Smooth muscle cell (in vitro differentiated cells): ENCODE measurements at regions not wholly inside any gene's neighbourhood (a gene's known extent, or its start where the extent isn't known, plus 50 kb on each side); places are given as distances from the start of the nearest gene placed in this dataset.

Experiments used
- DNase-seq: peaks from one replicate; lab custom pipeline; 2025; ENCODE audit not compliant: unreplicated experiment; lab: John Stamatoyannopoulos, UW
- H2AFZ ChIP-seq: fragments of 200-600 bp; sonication (generic); 2 replicates; pipeline ENCODE4 v1.6.0; 2016; ENCODE audit warnings: antibody characterized with exemption, low read depth, mild to moderate bottlenecking
- H3F3A ChIP-seq: fragments of 200-600 bp; sonication (generic); 2 replicates; pipeline ENCODE4 v1.6.0; 2017; ENCODE audit warnings: antibody characterized with exemption, low read depth
- H3K27ac ChIP-seq: fragments of 200-600 bp; sonication (generic); 2 replicates; pipeline ENCODE4 v1.5.1; 2016; ENCODE audit warnings: low read depth, mild to moderate bottlenecking
- H3K27me3 ChIP-seq: fragments of 200-600 bp; sonication (generic); 2 replicates; pipeline ENCODE4 v1.6.1; 2016; ENCODE audit warnings: low read depth, mild to moderate bottlenecking
- H3K36me3 ChIP-seq: fragments of 200-600 bp; sonication (generic); 2 replicates; pipeline ENCODE4 v1.5.1; 2016; ENCODE audit warnings: low read depth
- H3K4me1 ChIP-seq: fragments of 200-600 bp; sonication (generic); 2 replicates; pipeline ENCODE4 v1.5.1; 2016; ENCODE audit warnings: low read depth
- H3K4me2 ChIP-seq: fragments of 200-600 bp; sonication (generic); 2 replicates; pipeline ENCODE4 v1.6.0; 2016; ENCODE audit warnings: mild to moderate bottlenecking
- H3K4me3 ChIP-seq: fragments of 200-600 bp; sonication (generic); 2 replicates; pipeline ENCODE4 v1.5.1; 2016; ENCODE audit warnings: mild to moderate bottlenecking
- H3K79me2 ChIP-seq: fragments of 200-600 bp; sonication (generic); 2 replicates; pipeline ENCODE4 v1.6.0; 2016; ENCODE audit warnings: low read depth, mild to moderate bottlenecking
- H3K9ac ChIP-seq: fragments of 200-600 bp; sonication (generic); 2 replicates; pipeline ENCODE4 v1.6.0; 2016; ENCODE audit warnings: low read depth
- H3K9me3 ChIP-seq: fragments of 200-600 bp; sonication (generic); replicated peaks from 2 replicates; pipeline ENCODE4 v1.5.1; 2016; ENCODE audit warnings: low read depth
- H4K20me1 ChIP-seq: fragments of 200-600 bp; sonication (generic); 2 replicates; pipeline ENCODE4 v1.6.0; 2016; ENCODE audit warnings: low read depth
- CTCF ChIP-seq: fragments of 200-600 bp; sonication (generic); IDR thresholded peaks from 2 replicates; pipeline ENCODE4 v1.5.1; 2017; ENCODE audit warnings: borderline replicate concordance, mild to moderate bottlenecking, antibody characterized with exemption; ENCODE audit not compliant: insufficient read depth, poor library complexity, severe bottlenecking
- WGBS: methylation state at CpG from one replicate; pipeline ENCODE4 v1.1.7; 2016; ENCODE audit warnings: low lambda C conversion rate; 5-methylcytosine and 5-hydroxymethylcytosine counted together

GRCh38 chr1:199629624-199630023, 397.9 kb upstream of the NR5A2 start:
- H3F3A ChIP-seq: no peaks in the 10 kb centered on the region
- 87% methylated on average over 4 of the region's 4 CpGs for WGBS
- DNase-seq: no peak
- no peak overlapping the region for H3K4me2 ChIP-seq
- H3K9me3 ChIP-seq: no peaks in the 10 kb centered on the region
- no peak overlapping the region for H3K27ac ChIP-seq
- H3K4me1 ChIP-seq: no peaks in the 10 kb centered on the region
- no peak for TF ChIP-seq CTCF
- H4K20me1 ChIP-seq: no peaks in the 10 kb centered on the region
- no peak overlapping the region for H3K9ac ChIP-seq
- no peaks in the 10 kb centered on the region for H3K79me2 ChIP-seq
- H2AFZ ChIP-seq: no peak overlapping the region
- no peak overlapping the region for H3K4me3 ChIP-seq
- no peaks in the 10 kb centered on the region for H3K27me3 ChIP-seq
- no peaks in the 10 kb centered on the region for H3K36me3 ChIP-seq

- no peak for DNase-seq
- no peaks in the 10 kb centered on the region for H3K9me3 ChIP-seq
- H3K4me2 ChIP-seq: no peak overlapping the region
- H4K20me1 ChIP-seq: no peaks in the 10 kb centered on the region
- H3K27ac ChIP-seq: no peak overlapping the region
- H3K36me3 ChIP-seq: no peaks in the 10 kb centered on the region
- no peaks in the 10 kb centered on the region for H3F3A ChIP-seq
- H3K27me3 ChIP-seq: no peaks in the 10 kb centered on the region
- no peaks in the 10 kb centered on the region for H3K4me1 ChIP-seq
- TF ChIP-seq CTCF: no peak
- WGBS: 73% methylated on average over 1 of the region's 1 CpG
- no peak overlapping the region for H2AFZ ChIP-seq
- H3K79me2 ChIP-seq: no peaks in the 10 kb centered on the region
- no peak overlapping the region for H3K9ac ChIP-seq
- no peak overlapping the region for H3K4me3 ChIP-seq
These were observed 388.1 kb upstream of the NR5A2 start for GRCh38 chr1:199639453-199639852.

- WGBS: 93% methylated on average over 3 of the region's 3 CpGs
- H3K9ac ChIP-seq: no peak overlapping the region
- DNase-seq: no peak
- no peak for TF ChIP-seq CTCF
- no peaks in the 10 kb centered on the region for H3K79me2 ChIP-seq
- no peaks in the 10 kb centered on the region for H4K20me1 ChIP-seq
- H3K9me3 ChIP-seq: no peaks in the 10 kb centered on the region
- no peaks in the 10 kb centered on the region for H3K4me1 ChIP-seq
- no peaks in the 10 kb centered on the region for H3K36me3 ChIP-seq
- no peaks in the 10 kb centered on the region for H3F3A ChIP-seq
- no peak overlapping the region for H2AFZ ChIP-seq
- no peak overlapping the region for H3K4me3 ChIP-seq
- H3K27ac ChIP-seq: no peak overlapping the region
- no peak overlapping the region for H3K4me2 ChIP-seq
- H3K27me3 ChIP-seq: no peaks in the 10 kb centered on the region
These were observed 386.0 kb upstream of the NR5A2 start for GRCh38 chr1:199641531-199641930.

- Histone ChIP-seq H3K4me1 (no peaks in the 10 kb centered on the region), H3F3A (no peaks in the 10 kb centered on the region), H4K20me1 (no peaks in the 10 kb centered on the region), H3K79me2 (no peaks in the 10 kb centered on the region), H3K27ac (no peak overlapping the region), H2AFZ (no peak overlapping the region), H3K36me3 (no peaks in the 10 kb centered on the region), H3K9me3 (no peaks in the 10 kb centered on the region), H3K9ac (no peak overlapping the region), H3K4me3 (no peak overlapping the region), H3K27me3 (no peaks in the 10 kb centered on the region), H3K4me2 (no peak overlapping the region)
- TF ChIP-seq CTCF: no peak
- DNase-seq: no peak
- WGBS: 35% methylated on average over 1 of the region's 1 CpG
These were observed 382.6 kb upstream of the NR5A2 start for GRCh38 chr1:199644912-199645311.
